ENCODE measurements at regions not wholly inside any gene's neighbourhood (a gene's known extent, or its start where the extent isn't known, plus 50 kb on each side); places are given as distances from the start of the nearest gene placed in this dataset.
A peak's percentile ranks its signal among the peaks of the same experiment; 100 is the strongest.

- no CpG with 5 or more reads among the region's 7 CpGs for WGBS, 2 donors (ENCODE audit: extremely low coverage in 2 of 2, insufficient read length in 2 of 2, insufficient replicate concordance in 1 of 2)
- no peaks in the 10 kb centered on the region for H3K9me3 ChIP-seq (replicated peaks in 1 of 2; ENCODE audit: control insufficient read depth in 2 of 2, insufficient read depth in 1 of 2, low read depth in 1 of 2, low read length in 2 of 2)
- H3K14ac ChIP-seq (ENCODE audit: low read length): no peak overlapping the region
- H3K23ac ChIP-seq (ENCODE audit: low read depth, low read length, poor library complexity): no peak overlapping the region
- H4K8ac ChIP-seq (ENCODE audit: low read depth, low read length): no peak overlapping the region
- no peak overlapping the region for H3K18ac ChIP-seq (ENCODE audit: low read length)
- H3K27ac ChIP-seq (replicated peaks; ENCODE audit: low read length): no peak overlapping the region
- no peak for DNase-seq (ENCODE audit: low spot score)
- H3K9ac ChIP-seq (ENCODE audit: low read depth, low read length, poor library complexity): no peak overlapping the region
- H2BK15ac ChIP-seq (ENCODE audit: low read length): no peak overlapping the region
- H3K79me1 ChIP-seq (ENCODE audit: low read depth, low read length): no peaks in the 10 kb centered on the region
- no peak overlapping the region for H3K4me3 ChIP-seq (ENCODE audit: low read length in 2 of 2)
- no peaks in the 10 kb centered on the region for H3K36me3 ChIP-seq (replicated peaks in 1 of 2; ENCODE audit: control insufficient read depth in 2 of 2, insufficient read depth in 2 of 2, low read length in 2 of 2)
- H3K4me2 ChIP-seq (ENCODE audit: insufficient read depth, low read length, poor library complexity, severe bottlenecking): no peak overlapping the region
- no peak overlapping the region for H2BK120ac ChIP-seq (ENCODE audit: low read depth, low read length)
- H2AK5ac ChIP-seq (ENCODE audit: low read depth, low read length): no peak overlapping the region
- H3K27me3 ChIP-seq (ENCODE audit: control insufficient read depth in 3 of 3, insufficient read depth in 3 of 3, low read depth in 1 of 3, low read length in 3 of 3): no peaks in the 10 kb centered on the region
- H3K4ac ChIP-seq (ENCODE audit: low read length): no peak overlapping the region
- H2AFZ ChIP-seq (ENCODE audit: low read length): no peak overlapping the region
- H3K4me1 ChIP-seq (ENCODE audit: control insufficient read depth in 2 of 2, insufficient read depth in 1 of 2, low read depth in 1 of 2, low read length in 2 of 2): peaks cover 2 to 6% of the 10 kb centered on the region in 2 donors
- no peak overlapping the region for H2BK12ac ChIP-seq (ENCODE audit: low read length)
- no peak overlapping the region for H2BK5ac ChIP-seq (ENCODE audit: low read length)
- H4K91ac ChIP-seq (ENCODE audit: low read depth, low read length, poor library complexity): no peak overlapping the region
These were observed 95.5 kb upstream of the SMNDC1 start for GRCh38 chr10:110399965-110400933.

GRCh38 chr10:110401401-110402076 lies 96.2 kb upstream of the DUSP5 start:
- Histone ChIP-seq H4K91ac (ENCODE audit: low read depth, low read length, poor library complexity) (no peak overlapping the region), H3K4me2 (ENCODE audit: insufficient read depth, low read length, poor library complexity, severe bottlenecking) (no peak overlapping the region)

DNA sequence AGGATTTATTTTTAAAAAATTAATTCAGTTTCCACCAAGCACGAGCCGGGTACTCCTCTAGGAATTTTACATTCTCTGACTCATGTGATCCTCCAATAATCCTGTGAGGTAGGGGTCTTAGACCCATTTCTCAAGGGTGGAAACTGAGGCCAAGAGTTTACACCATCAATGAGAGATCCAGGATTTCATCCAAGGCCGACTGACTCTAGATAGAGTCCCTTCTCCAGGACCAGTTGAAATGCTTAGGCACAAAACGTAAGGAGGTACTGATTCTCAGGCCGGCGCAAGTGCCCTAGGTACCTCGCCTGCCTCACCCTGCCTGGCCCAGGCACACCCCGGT lies 95.7 kb upstream of the DUSP5 start:
- Histone ChIP-seq H3K18ac (ENCODE audit: low read length) (no peak overlapping the region), H2BK12ac (ENCODE audit: low read length) (no peak overlapping the region), H3K4me3 (ENCODE audit: low read length in 2 of 2) (no peak overlapping the region), H3K14ac (ENCODE audit: low read length) (no peak overlapping the region), H3K4me2 (ENCODE audit: insufficient read depth, low read length, poor library complexity, severe bottlenecking) (no peak overlapping the region), H3K4me1 (ENCODE audit: control insufficient read depth in 2 of 2, insufficient read depth in 1 of 2, low read depth in 1 of 2, low read length in 2 of 2) (peaks cover 2 to 6% of the 10 kb centered on the region in 2 donors), H4K91ac (ENCODE audit: low read depth, low read length, poor library complexity) (no peak overlapping the region), H2BK120ac (ENCODE audit: low read depth, low read length) (no peak overlapping the region), H2AK5ac (ENCODE audit: low read depth, low read length) (no peak overlapping the region), H3K79me1 (ENCODE audit: low read depth, low read length) (no peaks in the 10 kb centered on the region), H4K8ac (ENCODE audit: low read depth, low read length) (no peak overlapping the region), H3K9ac (ENCODE audit: low read depth, low read length, poor library complexity) (no peak overlapping the region), H3K23ac (ENCODE audit: low read depth, low read length, poor library complexity) (no peak overlapping the region), H2BK5ac (ENCODE audit: low read length) (no peak overlapping the region), H3K27ac (replicated peaks; ENCODE audit: low read length) (no peak overlapping the region), H3K4ac (ENCODE audit: low read length) (peak overlapping the region; percentile 1), H3K27me3 (ENCODE audit: control insufficient read depth in 3 of 3, insufficient read depth in 3 of 3, low read depth in 1 of 3, low read length in 3 of 3) (peaks cover 0 to 3% (median 0%) of the 10 kb centered on the region in 3 experiments), H2AFZ (ENCODE audit: low read length) (no peak overlapping the region), H3K36me3 (replicated peaks in 1 of 2; ENCODE audit: control insufficient read depth in 2 of 2, insufficient read depth in 2 of 2, low read length in 2 of 2) (no peaks in the 10 kb centered on the region), H3K9me3 (replicated peaks in 1 of 2; ENCODE audit: control insufficient read depth in 2 of 2, insufficient read depth in 1 of 2, low read depth in 1 of 2, low read length in 2 of 2) (no peaks in the 10 kb centered on the region), H2BK15ac (ENCODE audit: low read length) (no peak overlapping the region)
- WGBS, 2 donors (ENCODE audit: extremely low coverage in 2 of 2, insufficient read length in 2 of 2, insufficient replicate concordance in 1 of 2): no CpG with 5 or more reads among the region's 8 CpGs
- DNase-seq (ENCODE audit: low spot score): no peak

More at GRCh38 chr10:110401401-110402076, 96.2 kb upstream of the DUSP5 start:
- no peak overlapping the region for H2BK15ac ChIP-seq (ENCODE audit: low read length)
- no peak overlapping the region for H2BK12ac ChIP-seq (ENCODE audit: low read length)
- H3K9ac ChIP-seq (ENCODE audit: low read depth, low read length, poor library complexity): no peak overlapping the region
- H2AK5ac ChIP-seq (ENCODE audit: low read depth, low read length): no peak overlapping the region
- no peaks in the 10 kb centered on the region for H3K36me3 ChIP-seq (replicated peaks in 1 of 2; ENCODE audit: control insufficient read depth in 2 of 2, insufficient read depth in 2 of 2, low read length in 2 of 2)
- H3K27ac ChIP-seq (replicated peaks; ENCODE audit: low read length): no peak overlapping the region
- H3K18ac ChIP-seq (ENCODE audit: low read length): no peak overlapping the region
- H2BK120ac ChIP-seq (ENCODE audit: low read depth, low read length): no peak overlapping the region
- H2BK5ac ChIP-seq (ENCODE audit: low read length): no peak overlapping the region
- H3K79me1 ChIP-seq (ENCODE audit: low read depth, low read length): no peaks in the 10 kb centered on the region
- H3K23ac ChIP-seq (ENCODE audit: low read depth, low read length, poor library complexity): no peak overlapping the region
- no peaks in the 10 kb centered on the region for H3K9me3 ChIP-seq (replicated peaks in 1 of 2; ENCODE audit: control insufficient read depth in 2 of 2, insufficient read depth in 1 of 2, low read depth in 1 of 2, low read length in 2 of 2)
- DNase-seq (ENCODE audit: low spot score): no peak
- H3K4me1 ChIP-seq (ENCODE audit: control insufficient read depth in 2 of 2, insufficient read depth in 1 of 2, low read depth in 1 of 2, low read length in 2 of 2): peaks cover 2 to 6% of the 10 kb centered on the region in 2 donors
- H3K27me3 ChIP-seq (ENCODE audit: control insufficient read depth in 3 of 3, insufficient read depth in 3 of 3, low read depth in 1 of 3, low read length in 3 of 3): no peaks in the 10 kb centered on the region
- H2AFZ ChIP-seq (ENCODE audit: low read length): no peak overlapping the region
- no peak overlapping the region for H3K14ac ChIP-seq (ENCODE audit: low read length)
- H3K4me3 ChIP-seq (ENCODE audit: low read length in 2 of 2): no peak overlapping the region
- WGBS, 2 donors (ENCODE audit: extremely low coverage in 2 of 2, insufficient read length in 2 of 2, insufficient replicate concordance in 1 of 2): no CpG with 5 or more reads among the region's 3 CpGs
- H3K4ac ChIP-seq (ENCODE audit: low read length): no peak overlapping the region
- H4K8ac ChIP-seq (ENCODE audit: low read depth, low read length): no peak overlapping the region

- Histone ChIP-seq H2BK15ac (ENCODE audit: low read length) (no peak overlapping the region), H3K14ac (ENCODE audit: low read length) (no peak overlapping the region), H3K79me1 (ENCODE audit: low read depth, low read length) (no peaks in the 10 kb centered on the region), H2BK120ac (ENCODE audit: low read depth, low read length) (no peak overlapping the region), H3K27me3 (ENCODE audit: control insufficient read depth in 3 of 3, insufficient read depth in 3 of 3, low read depth in 1 of 3, low read length in 3 of 3) (peaks cover 0 to 5% (median 0%) of the 10 kb centered on the region in 3 experiments), H4K91ac (ENCODE audit: low read depth, low read length, poor library complexity) (no peak overlapping the region), H2AFZ (ENCODE audit: low read length) (no peak overlapping the region), H3K4me2 (ENCODE audit: insufficient read depth, low read length, poor library complexity, severe bottlenecking) (no peak overlapping the region), H2BK5ac (ENCODE audit: low read length) (no peak overlapping the region), H3K4ac (ENCODE audit: low read length) (no peak overlapping the region), H3K27ac (replicated peaks; ENCODE audit: low read length) (no peak overlapping the region), H3K9me3 (replicated peaks in 1 of 2; ENCODE audit: control insufficient read depth in 2 of 2, insufficient read depth in 1 of 2, low read depth in 1 of 2, low read length in 2 of 2) (no peaks in the 10 kb centered on the region), H4K8ac (ENCODE audit: low read depth, low read length) (no peak overlapping the region), H3K36me3 (replicated peaks in 1 of 2; ENCODE audit: control insufficient read depth in 2 of 2, insufficient read depth in 2 of 2, low read length in 2 of 2) (no peaks in the 10 kb centered on the region), H2BK12ac (ENCODE audit: low read length) (no peak overlapping the region), H3K18ac (ENCODE audit: low read length) (no peak overlapping the region), H3K4me3 (ENCODE audit: low read length in 2 of 2) (no peak overlapping the region), H3K9ac (ENCODE audit: low read depth, low read length, poor library complexity) (no peak overlapping the region), H2AK5ac (ENCODE audit: low read depth, low read length) (no peak overlapping the region), H3K23ac (ENCODE audit: low read depth, low read length, poor library complexity) (no peak overlapping the region), H3K4me1 (ENCODE audit: control insufficient read depth in 2 of 2, insufficient read depth in 1 of 2, low read depth in 1 of 2, low read length in 2 of 2) (peaks cover 2 to 6% of the 10 kb centered on the region in 2 donors)
- DNase-seq (ENCODE audit: low spot score): no peak
- no CpG with 5 or more reads among the region's 9 CpGs for WGBS, 2 donors (ENCODE audit: extremely low coverage in 2 of 2, insufficient read length in 2 of 2, insufficient replicate concordance in 1 of 2)
These were observed 94.1 kb upstream of the DUSP5 start for GRCh38 chr10:110403593-110403992.

All from neuronal stem cell (in vitro differentiated cells).